Keratinocyte (primary cell): ENCODE measurements at regions not wholly inside any gene's neighbourhood (a gene's known extent, or its start where the extent isn't known, plus 50 kb on each side); places are given as distances from the start of the nearest gene placed in this dataset.

ENCODE experiments used
- CTCF ChIP-seq, 3 experiments: IDR thresholded peaks in 1 of 3; conservative IDR thresholded peaks in 1 of 3; optimal IDR thresholded peaks in 1 of 3; 2 replicates in 2 of 3; 3 replicates in 1 of 3; pipeline versions ENCODE3 to v1.5.1; 2011; ENCODE audit warnings: low read length in 3 of 3, mild to moderate bottlenecking in 3 of 3, moderate library complexity in 2 of 3, control low read depth in 1 of 3, inconsistent platforms in 1 of 3; ENCODE audit not compliant: insufficient read depth in 2 of 3; ENCODE audit errors: extremely low read depth in 1 of 3
- EZH2 ChIP-seq: IDR thresholded peaks from one replicate; pipeline ENCODE4 v1.6.1; 2012; ENCODE audit warnings: inconsistent platforms, mild to moderate bottlenecking, low read length, moderate library complexity

GRCh38 chr4:38328989-38329729 is 334.8 kb upstream of the KLF3 start:
- TF ChIP-seq CTCF (optimal IDR thresholded peaks at IDR 0.05 in 1 of 3, IDR thresholded peaks at IDR 0.05 in 1 of 3, conservative IDR thresholded peaks at IDR 0.05 in 1 of 3; ENCODE audit: extremely low read depth in 1 of 3, insufficient read depth in 2 of 3, low read length in 3 of 3) (no peak), EZH2 (no peak)
